Renal cortex interstitium (tissue), 11 donors: ENCODE measurements at regions not wholly inside any gene's neighbourhood (a gene's known extent, or its start where the extent isn't known, plus 50 kb on each side); places are given as distances from the start of the nearest gene placed in this dataset.
"Not testable (repeated sequence)": the region's sequence is repeated elsewhere in the genome, so short reads cannot be mapped to it uniquely, and the experiment has no call there.

Experiments used
- DNase-seq, 11 donors: peaks; one replicate each; pipeline ENCODE4 v3.0.0-alpha.2; 2013; ENCODE audit warnings: low read depth in 9 of 11, low spot score in 4 of 11; ENCODE audit errors: extremely low read depth in 1 of 11

- no peak for DNase-seq
These were observed 50.3 kb upstream of the OSBPL11 start for GRCh38 chr3:125645616-125646015.

- no peak for DNase-seq
These were observed 51.3 kb upstream of the OSBPL11 start for GRCh38 chr3:125646581-125646980.

GRCh38 chr3:125647318-125648014 is 52.2 kb upstream of the OSBPL11 start:
- peak in 1 of 11 donors; percentile 5 for DNase-seq

GRCh38 chr3:125651244-125651643 is 55.9 kb upstream of the OSBPL11 start:
- DNase-seq = peak in 1 of 11 donors; percentile 5

GRCh38 chr3:125652349-125652748 is 57.1 kb upstream of the OSBPL11 start:
- no peak for DNase-seq

- DNase-seq = no peak
These were observed 59.2 kb upstream of the OSBPL11 start for GRCh38 chr3:125654526-125654925.

- no peak for DNase-seq
These were observed 67.4 kb upstream of the OSBPL11 start for GRCh38 chr3:125662675-125663074.

GRCh38 chr3:125670352-125670751 is 75.1 kb upstream of the OSBPL11 start:
- no peak for DNase-seq

GRCh38 chr3:125670945-125671344 is 75.6 kb upstream of the OSBPL11 start:
- DNase-seq = no peak

GRCh38 chr3:125671461-125672243 is 76.4 kb upstream of the OSBPL11 start:
- DNase-seq = no peak

GRCh38 chr3:125675791-125676190 is 80.5 kb upstream of the OSBPL11 start:
- DNase-seq = no peak

GRCh38 chr3:125679258-125679657 is 84.0 kb upstream of the OSBPL11 start:
- no peak for DNase-seq

- no peak for DNase-seq
These were observed 85.8 kb upstream of the OSBPL11 start for GRCh38 chr3:125681146-125681545.

GRCh38 chr3:125681906-125682305 is 86.6 kb upstream of the OSBPL11 start:
- not testable (repeated sequence) for DNase-seq

GRCh38 chr3:125682610-125683009 is 87.3 kb upstream of the OSBPL11 start:
- DNase-seq = not testable (repeated sequence)

- DNase-seq = peak in 2 of 11 donors; percentile 3
These were observed 88.0 kb upstream of the OSBPL11 start for GRCh38 chr3:125683067-125683829.

GRCh38 chr3:125684199-125684598 is 88.9 kb upstream of the OSBPL11 start:
- peak in 9 of 11 donors; percentile 1 to 22 (median 11) for DNase-seq

GRCh38 chr3:125685741-125686140 is 90.4 kb upstream of the OSBPL11 start:
- not testable (repeated sequence) for DNase-seq

GRCh38 chr3:125692361-125692760 is 97.1 kb upstream of the OSBPL11 start:
- no peak for DNase-seq

- no peak for DNase-seq
These were observed 98.6 kb upstream of the OSBPL11 start for GRCh38 chr3:125693887-125694286.
